Mucosa of descending colon (tissue), 3 donors: ENCODE measurements at regions not wholly inside any gene's neighbourhood (a gene's known extent, or its start where the extent isn't known, plus 50 kb on each side); places are given as distances from the start of the nearest gene placed in this dataset.

Source experiments
- ATAC-seq: fragments of 200-7000 bp; cut with Tn5 transposase; one replicate; pipeline ENCODE4 v1.9.1; 2020; ENCODE audit warnings: mild to moderate bottlenecking, moderate library complexity
- DNase-seq, 3 donors: peaks; one replicate each; pipeline ENCODE4 v3.0.0-alpha.2; 2020
- H3K36me3 ChIP-seq: fragments of 200-600 bp; one replicate; pipeline ENCODE4 v1.8.0; 2021; ENCODE audit warnings: low read depth, mild to moderate bottlenecking
- H3K4me1 ChIP-seq: fragments of 200-600 bp; one replicate; pipeline ENCODE4 v1.8.0; 2021; ENCODE audit warnings: low read depth, mild to moderate bottlenecking
- H3K4me3 ChIP-seq: fragments of 200-600 bp; one replicate; pipeline ENCODE4 v1.8.0; 2021; ENCODE audit warnings: mild to moderate bottlenecking
- H3K9me3 ChIP-seq: fragments of 200-600 bp; one replicate; pipeline ENCODE4 v1.8.0; 2021; ENCODE audit warnings: mild to moderate bottlenecking
- CTCF ChIP-seq: fragments of 200-600 bp; IDR thresholded peaks from one replicate; pipeline ENCODE4 v1.8.0; 2022; ENCODE audit warnings: antibody characterized with exemption, mild to moderate bottlenecking
- intact Hi-C, 2 donors: fragments of 100-400 bp; cut with DNase I in 1 of 2; cut with micrococcal nuclease in 1 of 2; formaldehyde crosslinking; loops; one replicate each; pipeline versions ENCODE4 v1.11.0 to v1.11.1; 2022; cut with DNase I, micrococcal nuclease
- donor health status: DM: no; HTN: no; CAD: no; lungs with moderate emphysema.
- donor health status: DM: no; HTN: no; CAD: no.
- donor health status: DM: no; HTN: yes; CAD: no.

DNA sequence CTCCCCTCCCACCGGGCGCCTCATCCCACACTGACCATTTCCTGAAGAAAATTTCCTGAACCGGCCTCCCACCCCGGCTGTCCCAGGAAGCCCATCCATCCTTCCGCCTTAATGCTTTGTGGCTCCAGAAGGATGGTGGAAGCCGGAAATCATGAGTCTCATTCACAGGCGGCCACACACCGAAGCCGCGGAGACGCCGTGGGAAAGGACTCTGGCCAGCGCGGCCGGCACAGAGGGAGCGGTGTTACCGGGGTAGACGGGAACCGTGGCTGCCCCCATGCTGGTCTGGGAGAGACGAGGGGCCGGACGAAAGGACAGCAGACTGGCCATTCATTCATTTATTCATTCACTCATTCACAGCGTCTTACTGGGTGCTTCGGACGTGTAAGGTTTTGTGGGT is 326.8 kb downstream of the SEC14L1 start:
- DNase-seq (no peak), ATAC-seq (no peak)
- intact Hi-C loops, result no loop called here
- Histone ChIP-seq H3K4me1 (peaks cover 20% of the 10 kb centered on the region), H3K9me3 (no peaks in the 10 kb centered on the region), H3K4me3 (no peak overlapping the region), H3K36me3 (no peaks in the 10 kb centered on the region)
- TF ChIP-seq CTCF, result no peak

GRCh38 chr17:77468897-77469296 is 328.1 kb downstream of the SEC14L1 start:
- DNase-seq (no peak), ATAC-seq (no peak)
- Histone ChIP-seq H3K4me1 (peaks cover 26% of the 10 kb centered on the region), H3K4me3 (no peak overlapping the region), H3K36me3 (no peaks in the 10 kb centered on the region), H3K9me3 (no peaks in the 10 kb centered on the region)
- TF ChIP-seq CTCF, result no peak
- intact Hi-C loops, result no loop called here

- ATAC-seq, result no peak
- DNase-seq, result no peak
- Histone ChIP-seq H3K4me3 (no peak overlapping the region), H3K9me3 (no peaks in the 10 kb centered on the region), H3K36me3 (no peaks in the 10 kb centered on the region), H3K4me1 (peaks cover 37% of the 10 kb centered on the region)
- no peak for TF ChIP-seq CTCF
- intact Hi-C loops, result no loop called here
Observed at GRCh38 chr17:77470330-77470786, 329.6 kb downstream of the SEC14L1 start.

DNA sequence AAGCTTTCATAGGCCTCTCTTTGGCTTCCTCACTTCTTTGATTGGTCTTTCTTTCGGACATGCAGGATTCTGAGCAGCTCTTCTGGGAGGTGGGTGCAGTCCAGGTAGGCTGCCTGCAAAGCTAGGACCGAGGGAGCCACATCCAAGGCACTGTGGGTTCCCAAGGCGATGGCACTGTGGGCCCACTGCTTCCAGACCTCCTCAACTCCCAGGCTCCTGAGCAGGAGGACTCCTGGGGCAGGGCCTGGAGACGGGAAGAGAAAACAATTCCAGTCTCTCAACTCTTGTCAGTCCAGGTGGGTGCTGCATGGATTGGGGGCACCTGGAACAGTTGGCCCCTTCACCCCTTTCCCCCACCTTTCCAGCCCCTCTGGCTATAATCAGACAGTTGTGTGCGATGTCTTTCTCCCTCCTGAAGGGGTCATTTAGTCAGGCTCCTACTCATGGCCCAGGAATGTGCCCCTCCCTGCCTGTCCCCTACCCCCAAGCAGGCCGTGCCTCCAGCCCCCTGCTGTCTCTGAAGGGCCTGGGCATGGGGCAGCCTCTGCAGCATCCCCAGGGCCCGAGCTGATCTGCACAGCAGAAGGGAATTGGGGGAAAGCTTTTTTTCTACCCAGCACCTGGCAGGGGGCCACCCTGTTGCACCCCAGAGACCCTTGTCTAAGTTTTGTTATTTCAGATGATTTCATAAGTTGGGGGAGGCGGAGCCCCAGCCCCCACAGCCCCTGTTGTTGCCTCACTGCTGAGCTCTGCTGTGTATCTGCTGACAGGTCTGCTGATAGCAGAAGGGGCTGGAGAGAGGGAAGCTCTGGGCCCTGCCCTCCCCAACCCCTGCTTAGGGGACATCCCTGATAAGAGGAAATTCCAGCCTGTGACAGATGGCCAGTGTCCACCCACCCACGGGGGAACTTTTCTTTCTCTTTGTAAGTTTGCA is 330.3 kb downstream of the SEC14L1 start:
- no peaks in the 10 kb centered on the region for H3K36me3 ChIP-seq
- no peak for TF ChIP-seq CTCF
- peaks cover 43% of the 10 kb centered on the region for H3K4me1 ChIP-seq
- intact Hi-C loops, result no loop called here
- no peak overlapping the region for H3K4me3 ChIP-seq
- ATAC-seq (no peak), DNase-seq (no peak)
- H3K9me3 ChIP-seq, result no peaks in the 10 kb centered on the region

DNA sequence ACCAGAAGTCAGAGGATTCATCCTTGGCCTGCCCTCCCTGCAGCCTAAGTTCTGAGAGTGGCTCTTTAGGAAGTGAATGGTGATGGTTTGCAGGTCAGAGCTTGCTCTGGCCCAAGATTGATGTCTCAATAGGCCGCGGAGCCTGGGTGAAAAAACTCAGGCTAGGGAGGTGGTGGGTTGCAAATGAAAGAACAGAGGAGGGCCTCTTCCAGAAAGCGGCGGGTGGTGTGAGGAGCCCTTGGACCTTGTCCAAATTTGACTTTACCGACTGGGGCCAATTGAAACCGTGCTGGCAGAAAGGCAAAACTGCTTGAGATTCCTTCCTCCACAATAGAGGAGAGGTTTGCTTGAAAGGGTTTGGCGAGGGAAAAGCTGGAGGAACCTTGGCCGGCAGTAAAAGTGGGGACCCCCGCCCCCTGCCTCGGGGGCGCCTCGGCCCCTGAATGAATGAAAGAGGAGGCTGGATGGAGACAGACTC is 331.3 kb downstream of the SEC14L1 start:
- H3K4me1 ChIP-seq, result peaks cover 41% of the 10 kb centered on the region
- no peaks in the 10 kb centered on the region for H3K36me3 ChIP-seq
- no peak for TF ChIP-seq CTCF
- no peak for ATAC-seq
- H3K9me3 ChIP-seq, result no peaks in the 10 kb centered on the region
- H3K4me3 ChIP-seq, result no peak overlapping the region
- intact Hi-C loops, result no loop called here
- no peak for DNase-seq
